Stimulated activated CD4-positive, alpha-beta T cell treated with anti-CD3 and anti-CD28 coated beads, TNF-alpha, amount 100 ng/mL, for 1 hour (primary cell): ENCODE measurements at regions not wholly inside any gene's neighbourhood (a gene's known extent, or its start where the extent isn't known, plus 50 kb on each side); places are given as distances from the start of the nearest gene placed in this dataset.
"Not testable (repeated sequence)": the region's sequence is repeated elsewhere in the genome, so short reads cannot be mapped to it uniquely, and the experiment has no call there.

Source experiments
- DNase-seq, 3 donors: peaks; one replicate each; pipeline ENCODE4 v3.0.0-alpha.2; 2020; ENCODE audit warnings: low read depth in 3 of 3, low spot score in 1 of 3

DNA sequence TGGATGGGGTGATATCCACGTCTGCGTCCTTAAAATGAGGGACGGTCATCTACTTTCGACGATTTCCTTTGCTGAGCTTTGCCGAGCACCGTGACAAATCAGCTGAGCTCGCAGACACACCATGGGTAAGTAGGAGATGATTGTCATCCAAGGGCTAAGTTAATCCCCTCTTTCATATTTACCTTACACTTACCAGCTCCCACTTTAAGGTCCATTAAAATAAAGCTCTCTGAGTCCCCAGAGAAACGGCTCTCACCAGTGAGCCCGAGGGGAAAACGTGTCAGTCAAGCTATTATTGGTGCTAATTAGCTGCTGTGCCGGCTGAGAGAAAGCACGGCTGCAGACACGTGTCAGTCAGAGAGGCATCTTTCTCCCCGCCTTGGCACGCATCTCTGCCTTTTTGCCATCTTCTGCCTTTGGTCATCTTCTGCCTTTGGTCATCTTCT is 72.2 kb downstream of the CRLF2 start:
- no peak for DNase-seq

DNA sequence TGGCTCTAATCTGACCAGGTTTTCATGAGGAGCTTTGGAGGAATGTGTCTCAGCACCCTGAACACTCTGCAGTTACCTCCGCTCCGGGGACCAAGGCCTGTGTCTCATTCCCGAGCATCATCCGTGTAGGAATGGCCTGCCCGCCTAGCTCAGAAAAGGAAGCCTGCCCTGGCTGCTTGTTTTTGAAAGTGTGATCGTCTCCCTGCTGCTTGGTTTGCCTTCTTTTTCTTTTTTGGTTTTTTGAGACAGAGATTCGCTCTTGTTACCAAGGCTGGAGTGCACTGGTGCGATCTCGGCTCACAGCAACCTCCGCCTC is 73.3 kb downstream of the CRLF2 start:
- no peak for DNase-seq

DNA sequence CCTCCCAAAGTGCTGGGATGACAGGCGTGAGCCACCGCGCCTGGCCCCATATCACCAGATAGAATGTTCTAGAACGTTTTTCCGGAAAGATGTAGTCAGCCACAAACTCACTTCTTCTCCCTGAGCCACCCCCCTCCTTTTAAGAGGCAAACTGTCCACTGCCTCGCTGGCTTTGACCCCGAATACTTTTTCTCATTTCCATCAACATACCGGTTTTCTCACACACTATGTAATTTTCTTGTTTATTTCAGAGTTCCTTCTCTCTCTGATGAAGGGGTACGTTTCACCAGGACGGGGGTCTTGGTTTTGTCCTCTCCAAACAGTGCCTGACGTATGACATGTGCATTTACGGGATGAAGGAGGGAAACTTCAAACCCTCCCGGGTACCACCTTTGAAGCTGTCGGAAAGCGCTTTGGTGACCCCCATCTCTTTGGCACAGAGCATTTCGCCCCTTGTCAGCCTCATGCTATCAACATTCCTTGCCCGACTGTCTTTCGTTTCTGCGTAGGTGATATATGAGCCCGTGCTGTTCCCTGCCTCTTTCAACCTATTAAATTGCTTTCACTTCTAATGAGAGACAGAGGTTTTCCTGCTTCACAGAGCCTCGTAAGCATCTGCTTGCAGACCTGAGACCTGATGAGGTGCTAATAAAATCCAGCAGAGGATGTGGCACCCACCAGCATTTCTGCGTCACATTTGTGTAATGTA is 73.8 kb downstream of the CRLF2 start:
- DNase-seq = no peak

DNA sequence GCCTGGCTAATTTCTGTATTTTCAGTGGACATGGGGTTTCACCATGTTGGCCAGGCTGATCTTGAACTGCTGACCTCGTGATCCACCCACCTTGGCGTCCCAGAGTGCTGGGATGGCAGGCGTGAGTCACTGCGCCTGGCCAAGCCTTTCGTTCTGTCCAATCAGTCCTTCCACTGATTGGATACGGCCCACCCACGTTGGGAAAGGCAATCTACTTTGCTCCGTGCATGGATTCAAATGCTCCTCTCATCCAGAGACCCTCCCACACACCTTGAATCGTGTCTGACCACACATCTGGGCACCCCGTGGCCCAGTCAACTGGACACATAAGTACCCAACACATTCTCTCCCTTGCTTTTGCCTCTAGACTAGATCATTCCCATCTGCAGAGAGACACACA is 74.9 kb downstream of the CRLF2 start:
- DNase-seq = no peak

DNA sequence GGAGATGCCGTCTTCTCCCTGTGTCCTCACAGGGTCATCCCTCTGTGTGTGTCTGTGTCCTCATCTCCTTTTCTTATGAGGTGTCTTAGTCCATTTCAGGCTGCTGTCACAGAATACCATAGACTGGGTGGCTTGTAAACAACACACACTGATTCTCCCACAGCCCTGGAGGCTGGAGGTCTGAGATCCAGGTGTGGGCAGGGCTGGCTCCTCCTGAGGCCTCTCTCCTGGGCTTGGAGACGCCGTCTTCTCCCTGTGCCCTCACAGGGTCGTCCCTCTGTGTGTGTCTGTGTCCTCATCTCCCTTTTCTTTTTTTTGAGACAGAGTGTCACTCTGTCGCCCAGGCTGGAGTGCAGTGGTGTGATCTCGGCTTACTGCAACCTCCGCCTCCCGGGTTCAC is 75.9 kb downstream of the CRLF2 start:
- DNase-seq = not testable (repeated sequence)

DNA sequence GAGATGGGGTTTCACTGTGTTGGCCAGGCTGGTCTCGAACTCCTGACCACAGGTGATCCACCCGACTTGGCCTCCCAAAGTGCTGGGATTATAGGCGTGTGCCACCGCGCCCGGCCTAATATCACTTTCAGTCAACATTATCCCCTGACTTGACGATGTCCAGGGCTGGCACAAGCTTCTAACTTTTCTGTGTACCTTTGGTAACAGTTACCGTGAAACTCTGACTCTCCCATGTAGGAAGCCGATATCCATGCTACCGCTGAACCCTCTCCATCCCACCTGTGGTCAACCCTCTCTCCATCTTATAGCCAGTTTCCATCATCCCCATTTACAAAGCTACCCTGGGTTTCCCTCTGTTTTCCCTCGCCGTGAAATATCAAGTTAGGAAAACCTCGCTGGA is 77.5 kb downstream of the CRLF2 start:
- no peak for DNase-seq

DNA sequence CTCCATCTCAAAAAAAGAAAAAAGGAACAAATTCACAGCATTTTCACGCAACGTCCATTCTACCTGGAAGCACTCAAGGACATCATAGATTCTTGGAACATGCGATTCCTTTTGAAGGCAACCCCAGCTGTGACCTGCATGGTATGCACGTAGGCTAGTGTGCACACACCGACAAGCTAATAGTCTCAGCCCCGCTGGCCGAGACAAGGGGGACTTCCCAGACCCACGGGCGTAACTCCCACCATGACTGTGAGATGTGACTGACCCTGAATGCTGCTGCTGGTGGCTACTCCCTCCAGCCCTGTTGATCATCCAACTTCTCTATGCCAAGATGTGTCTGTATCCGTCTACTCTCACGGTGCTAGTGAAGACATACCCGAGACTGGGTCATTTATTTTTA is 78.3 kb downstream of the CRLF2 start:
- DNase-seq = no peak

DNA sequence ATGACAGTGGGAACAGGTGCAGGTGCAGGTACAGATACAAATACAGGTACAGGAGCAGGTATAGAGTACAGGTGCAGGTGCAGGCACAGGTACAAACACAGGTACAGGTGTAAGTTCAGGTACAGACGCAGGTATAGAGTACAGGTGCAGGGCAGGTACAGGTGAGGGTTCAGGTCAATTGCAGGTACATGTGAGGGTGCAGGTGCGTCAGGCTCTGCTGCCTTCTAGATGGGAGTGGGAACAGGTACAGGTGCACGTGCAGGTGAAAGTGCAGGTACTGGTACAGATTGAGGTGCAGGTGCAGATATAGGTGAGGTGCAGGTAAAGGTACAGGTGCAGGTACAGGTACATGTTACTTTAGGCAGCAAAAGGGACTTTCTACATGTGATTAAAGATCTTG is 85.7 kb downstream of the CRLF2 start:
- DNase-seq = no peak

DNA sequence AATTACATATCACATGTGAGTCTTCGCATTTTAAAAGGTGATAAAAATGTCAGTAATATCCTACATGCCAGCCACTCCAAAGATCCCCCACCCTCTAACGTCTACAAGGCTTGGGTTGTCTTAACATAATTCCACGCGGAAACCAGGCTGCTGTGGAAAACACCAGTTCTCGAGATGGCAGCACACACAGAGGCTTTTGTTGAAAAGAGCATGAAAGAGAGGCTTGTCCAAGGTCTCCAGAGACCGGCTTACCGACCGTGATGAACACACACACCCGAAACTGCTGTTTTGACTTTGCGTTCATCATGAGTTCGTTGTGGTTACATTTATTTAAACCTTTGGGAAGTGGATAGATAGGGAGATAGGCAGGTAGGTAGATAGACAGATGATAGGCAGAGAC is 87.9 kb downstream of the CRLF2 start:
- no peak for DNase-seq

DNA sequence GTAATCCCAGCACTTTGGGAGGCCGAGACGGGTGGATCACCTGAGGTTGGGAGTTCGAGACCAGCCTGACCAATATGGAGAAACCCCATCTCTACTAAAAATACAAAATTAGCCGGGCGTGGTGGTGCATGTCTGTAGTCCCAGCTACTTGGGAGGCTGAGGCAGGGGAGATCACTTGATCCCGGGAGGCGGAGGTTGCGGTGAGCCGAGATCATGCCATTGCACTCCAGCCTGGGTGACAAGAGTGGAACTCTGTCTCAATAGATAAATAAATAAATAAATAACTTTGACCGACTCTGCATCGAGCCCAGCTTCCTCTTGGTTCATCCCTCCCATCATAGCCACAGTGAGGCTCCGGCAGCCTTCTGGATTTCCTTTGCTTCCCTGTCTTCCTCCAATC is 89.6 kb downstream of the CRLF2 start:
- DNase-seq = not testable (repeated sequence)

DNA sequence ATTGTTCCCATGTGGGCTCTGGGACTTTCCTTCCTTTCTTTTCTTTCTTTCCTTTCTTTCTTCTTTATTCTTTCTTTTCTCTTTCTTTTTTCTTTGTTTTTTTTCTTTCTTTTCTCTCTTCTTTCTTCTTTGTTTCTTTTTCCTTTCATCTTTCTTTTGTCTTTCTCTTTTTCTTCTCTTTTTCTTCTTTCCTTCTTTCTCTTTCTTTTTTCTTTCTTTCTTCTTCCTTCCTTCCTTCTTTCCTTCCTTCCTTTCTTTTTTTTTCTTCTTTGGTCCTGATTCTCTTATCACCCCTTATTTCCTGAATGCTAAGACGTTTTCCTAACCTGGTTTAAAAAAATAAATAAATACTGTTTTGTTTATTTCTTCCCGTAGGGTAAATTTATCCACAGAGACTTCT is 93.2 kb downstream of the CRLF2 start:
- no peak for DNase-seq

DNA sequence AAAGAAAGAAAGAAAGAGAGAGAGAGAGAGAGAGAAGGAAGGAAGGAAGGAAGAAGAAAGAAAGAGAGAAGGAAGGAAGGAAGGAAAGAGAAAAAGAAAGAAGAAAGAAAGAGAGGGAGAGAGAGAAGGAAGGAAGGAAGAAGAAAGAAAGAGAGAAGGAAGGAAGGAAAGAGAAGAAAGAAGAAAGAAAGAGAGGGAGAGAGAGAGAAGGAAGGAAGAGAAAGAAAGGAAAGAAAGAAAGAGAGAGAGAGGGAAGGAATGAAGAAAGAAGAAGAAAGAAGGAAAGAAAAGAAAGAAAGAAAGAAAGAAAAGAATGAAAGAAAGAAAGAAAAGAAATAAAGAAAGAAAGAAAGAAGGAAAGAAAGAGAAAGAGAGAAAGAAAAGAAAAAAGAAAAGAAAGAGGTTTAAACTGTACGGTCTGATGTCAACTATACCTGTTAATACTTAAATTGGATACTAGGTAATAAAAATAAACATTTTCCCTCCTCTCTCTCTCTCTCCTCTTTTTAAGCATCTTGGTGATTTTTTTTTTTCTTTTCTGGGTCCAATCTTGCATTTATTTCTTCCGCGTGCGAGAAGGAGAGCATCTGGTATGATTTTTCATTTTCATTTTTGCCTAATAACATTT is 93.8 kb downstream of the CRLF2 start:
- no peak for DNase-seq

DNA sequence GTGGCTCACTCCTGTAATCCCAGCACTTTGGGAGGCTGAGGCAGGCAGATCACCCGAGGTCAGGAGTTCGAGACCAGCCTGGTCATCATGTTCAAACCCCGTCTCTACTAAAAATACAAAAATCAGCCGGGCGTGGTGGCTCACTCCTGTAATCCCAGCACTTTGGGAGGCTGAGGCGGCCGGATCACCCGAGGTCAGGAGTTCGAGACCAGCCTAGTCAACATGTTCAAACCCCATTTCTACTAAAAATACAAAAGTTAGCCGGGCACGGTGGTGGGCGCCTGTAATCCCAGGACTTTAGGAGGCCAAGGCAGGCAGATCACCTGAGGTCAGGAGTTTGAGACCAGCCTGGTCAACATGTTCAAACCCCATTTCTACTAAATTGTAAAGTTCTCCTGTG is 97.0 kb downstream of the CRLF2 start:
- DNase-seq = not testable (repeated sequence)

DNA sequence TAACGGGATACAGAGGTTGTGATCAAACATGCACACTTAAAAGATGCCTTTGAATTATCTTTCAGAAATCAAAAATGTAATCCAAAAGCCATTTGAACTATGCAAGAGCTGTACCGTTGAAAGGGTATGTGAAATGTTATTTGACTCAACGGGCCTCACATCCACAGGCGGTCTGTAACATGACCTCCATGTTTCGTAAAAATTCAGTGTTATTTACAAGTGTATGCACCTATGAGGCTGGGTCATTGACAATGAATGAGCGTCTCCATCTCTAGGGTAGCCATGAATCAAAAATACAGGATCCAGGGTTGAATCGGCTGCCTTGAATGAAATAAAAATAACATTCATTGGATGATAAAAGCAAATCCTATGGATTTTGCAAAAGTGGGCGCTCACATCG is 100.1 kb downstream of the CRLF2 start:
- no peak for DNase-seq

DNA sequence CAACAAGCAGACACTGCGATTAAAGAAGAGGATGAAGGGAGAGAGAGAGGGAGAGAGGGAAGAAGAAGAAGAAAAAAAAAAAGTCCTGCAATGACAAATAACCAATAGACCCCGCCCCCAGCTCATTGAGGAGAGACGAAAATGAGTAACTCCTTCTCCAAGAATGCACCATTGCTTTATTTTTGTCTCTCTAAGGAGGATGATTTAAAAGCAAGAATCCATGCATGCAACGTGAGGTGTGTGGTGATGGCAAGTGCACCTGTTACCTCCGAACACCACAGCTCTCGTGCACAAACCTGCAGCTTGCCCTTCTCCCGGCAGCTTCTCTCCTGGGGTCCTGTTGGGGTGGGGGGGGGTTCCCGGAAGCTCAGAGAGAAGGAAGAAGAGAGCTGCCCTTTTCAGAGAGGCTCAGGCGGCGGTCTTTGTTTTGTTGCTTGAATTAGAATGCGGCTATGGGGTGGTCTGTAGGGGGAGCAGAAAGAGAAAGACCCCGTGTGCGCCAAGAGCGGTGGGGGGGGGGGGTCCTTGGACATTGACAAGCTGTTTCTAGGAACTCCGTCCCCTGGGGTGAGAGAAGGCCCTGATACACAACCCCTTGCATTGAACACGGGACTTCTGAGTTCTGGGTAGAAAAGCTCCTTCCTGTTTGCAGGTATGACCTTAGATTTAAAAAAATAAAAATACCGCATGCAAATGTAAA is 100.7 kb downstream of the CRLF2 start:
- no peak for DNase-seq

DNA sequence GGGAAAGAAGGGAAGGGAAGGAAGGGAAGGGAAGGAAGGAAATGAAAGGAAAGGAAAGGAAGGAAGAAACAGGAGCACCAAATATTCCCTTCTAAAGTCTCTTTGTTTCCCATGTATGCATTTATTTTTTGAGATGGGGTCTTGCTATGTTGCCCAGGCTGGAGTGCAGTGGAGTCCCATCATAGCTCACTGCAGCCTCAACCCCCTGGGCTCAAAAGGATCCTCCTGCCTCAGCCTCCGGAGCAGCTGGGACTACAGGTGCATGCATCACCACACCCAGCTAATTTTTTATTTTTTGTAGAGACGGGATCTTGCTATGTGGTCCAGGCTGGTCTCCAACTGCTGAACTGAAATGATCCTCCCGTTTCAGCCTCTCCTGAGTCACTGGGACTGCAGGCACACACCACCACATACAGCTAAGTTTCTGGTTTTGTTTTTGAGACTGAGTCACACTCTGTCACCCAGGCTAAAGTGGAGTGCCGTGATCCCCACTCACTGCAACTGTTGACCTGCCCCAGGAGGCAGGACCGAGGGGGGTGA is 102.8 kb downstream of the CRLF2 start:
- DNase-seq = no peak

DNA sequence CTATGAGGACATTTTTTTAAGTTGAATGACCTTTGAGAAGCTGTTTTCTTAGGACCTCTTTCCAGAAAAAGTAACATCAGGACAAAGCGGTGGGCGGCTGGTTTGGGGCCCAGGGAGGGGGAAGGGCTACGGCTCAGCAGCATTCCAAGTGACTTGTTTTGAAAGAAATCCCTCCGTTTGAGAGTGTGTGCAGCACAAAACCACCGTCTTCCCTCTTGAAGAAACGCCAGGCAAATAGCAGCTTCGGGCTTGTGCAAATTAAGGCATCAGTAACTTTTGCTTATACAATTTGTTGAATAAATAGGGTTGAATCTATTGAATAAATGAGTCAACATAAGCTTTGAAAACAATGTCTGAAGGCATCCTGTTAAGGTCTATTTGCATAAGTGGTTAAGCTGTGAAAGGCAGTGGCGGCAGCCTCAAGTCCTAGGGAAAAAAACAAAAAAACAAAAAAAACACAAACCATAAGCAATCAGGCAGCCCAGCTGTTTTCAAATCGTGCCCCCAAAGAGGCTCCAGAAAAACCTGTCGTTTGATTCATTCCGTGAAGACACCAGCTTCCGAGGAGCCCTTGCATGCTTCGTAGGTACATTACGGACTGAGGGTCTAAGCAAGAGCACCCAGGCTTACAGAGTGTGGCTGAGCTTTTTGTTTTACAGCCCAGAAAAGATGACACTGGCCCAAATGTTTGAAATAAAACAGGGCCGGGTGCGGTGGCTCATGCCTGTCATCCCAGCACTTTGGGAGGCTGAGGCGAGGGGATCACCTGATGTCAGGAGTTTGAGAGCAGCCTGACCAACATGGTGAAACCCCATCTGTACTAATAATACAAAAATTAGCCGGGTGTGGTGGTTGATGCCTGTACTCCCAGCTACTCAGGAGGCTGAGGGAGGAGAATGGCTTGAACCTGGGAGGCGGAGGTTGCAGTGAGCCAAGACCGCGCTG is 103.7 kb downstream of the CRLF2 start:
- DNase-seq = no peak

DNA sequence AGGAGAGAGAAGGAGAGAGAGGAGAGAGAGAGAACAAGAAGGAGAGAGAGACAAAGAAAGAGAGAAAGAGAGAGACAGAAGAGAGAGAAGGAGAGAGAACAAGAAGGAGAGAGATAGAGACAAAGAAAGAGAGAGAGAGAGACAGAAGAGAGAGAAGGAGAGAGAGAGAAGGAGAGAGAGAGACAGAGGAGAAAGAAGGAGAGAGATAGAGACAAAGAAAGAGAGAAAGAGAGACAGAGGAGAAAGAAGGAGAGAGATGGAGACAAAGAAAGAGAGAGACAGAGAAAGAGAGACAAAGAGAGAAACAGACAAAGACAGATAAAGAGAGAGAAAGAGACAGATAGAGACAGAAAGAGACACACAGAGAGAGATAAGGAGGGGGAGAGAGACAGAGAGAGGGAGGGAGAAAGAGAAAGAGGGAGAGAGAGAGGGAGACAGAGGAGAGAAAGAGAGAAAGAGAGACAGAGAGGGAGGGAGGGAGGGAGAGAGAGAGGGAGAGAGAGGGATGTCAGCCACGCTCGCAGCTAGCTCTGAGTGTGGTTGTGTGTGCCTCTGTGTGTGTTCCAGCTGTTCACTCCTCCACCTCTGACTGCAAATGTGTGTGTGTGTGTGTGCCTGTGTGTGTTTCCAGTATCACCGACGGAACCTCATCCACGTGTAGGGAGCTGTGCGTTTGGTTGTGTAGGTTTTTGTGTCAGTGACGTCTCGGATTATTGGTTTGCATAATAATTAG is 105.8 kb downstream of the CRLF2 start:
- no peak for DNase-seq

DNA sequence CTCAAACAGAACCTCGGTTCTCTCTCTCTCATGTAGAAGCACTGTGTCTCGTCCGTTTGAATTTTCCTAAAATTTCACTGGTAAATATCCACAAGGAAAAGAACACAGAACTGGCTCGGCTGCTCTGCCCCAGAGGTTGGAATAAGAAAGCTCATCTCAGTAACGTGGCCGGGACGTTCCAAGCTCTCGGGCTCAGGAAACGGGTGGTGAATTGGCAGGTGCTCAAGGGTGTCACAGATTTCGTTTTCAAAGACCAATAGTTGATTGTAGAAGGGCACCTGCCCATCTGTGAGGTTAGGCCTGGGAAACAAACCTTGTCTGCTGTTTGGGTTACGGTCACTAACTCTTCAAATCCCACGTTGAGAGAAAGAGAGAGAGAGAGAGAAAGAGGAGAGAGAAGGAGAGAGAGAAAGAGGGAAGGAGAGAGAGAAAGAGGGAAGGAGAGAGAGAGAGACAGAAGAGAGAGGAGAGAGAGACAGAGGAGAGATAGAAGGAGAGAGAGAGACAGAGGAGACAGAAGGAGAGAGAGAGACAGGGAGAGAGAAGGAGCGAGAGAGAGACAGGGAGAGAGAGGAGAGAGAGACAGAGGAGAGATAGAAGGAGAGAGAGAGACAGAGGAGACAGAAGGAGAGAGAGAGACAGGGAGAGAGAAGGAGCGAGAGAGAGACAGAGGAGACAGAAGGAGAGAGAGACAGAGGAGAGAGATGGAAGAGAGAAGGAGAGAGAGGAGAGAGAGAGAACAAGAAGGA is 106.6 kb downstream of the CRLF2 start:
- DNase-seq = no peak

DNA sequence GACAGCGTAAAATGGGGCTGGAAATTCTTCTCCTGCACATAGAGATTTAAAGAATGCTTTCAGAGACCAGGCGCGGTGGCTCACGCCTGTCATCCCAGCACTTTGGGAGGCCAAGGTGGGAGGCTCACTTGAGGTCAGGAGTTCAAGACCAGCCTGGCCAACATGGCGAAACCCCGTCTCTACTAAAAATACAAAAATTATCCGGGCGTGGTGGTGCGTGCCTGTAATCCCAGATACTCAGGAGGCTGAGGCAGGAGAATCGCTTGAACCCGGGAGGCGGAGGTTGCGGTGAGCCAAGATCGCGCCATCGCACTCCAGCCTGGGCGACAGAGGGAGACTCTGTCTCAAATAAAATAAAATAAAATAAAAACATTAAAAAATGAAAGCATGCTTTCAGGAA is 107.4 kb downstream of the CRLF2 start:
- not testable (repeated sequence) for DNase-seq
